GM12892 (cell line): ENCODE measurements at regions not wholly inside any gene's neighbourhood (a gene's known extent, or its start where the extent isn't known, plus 50 kb on each side); places are given as distances from the start of the nearest gene placed in this dataset.

Source experiments
- POLR2A ChIP-seq: IDR thresholded peaks from 2 replicates; pipeline ENCODE4 v1.6.1; 2011; ENCODE audit warnings: low read depth, low read length, control low read depth
- POLR2AphosphoS5 ChIP-seq: IDR thresholded peaks from 2 replicates; pipeline ENCODE4 v1.6.1; 2011; ENCODE audit warnings: low read depth, low read length, control low read depth
- TAF1 ChIP-seq: IDR thresholded peaks from 2 replicates; pipeline ENCODE4 v1.6.1; 2011; ENCODE audit warnings: low read depth, mild to moderate bottlenecking, control low read depth, low read length, borderline replicate concordance

DNA sequence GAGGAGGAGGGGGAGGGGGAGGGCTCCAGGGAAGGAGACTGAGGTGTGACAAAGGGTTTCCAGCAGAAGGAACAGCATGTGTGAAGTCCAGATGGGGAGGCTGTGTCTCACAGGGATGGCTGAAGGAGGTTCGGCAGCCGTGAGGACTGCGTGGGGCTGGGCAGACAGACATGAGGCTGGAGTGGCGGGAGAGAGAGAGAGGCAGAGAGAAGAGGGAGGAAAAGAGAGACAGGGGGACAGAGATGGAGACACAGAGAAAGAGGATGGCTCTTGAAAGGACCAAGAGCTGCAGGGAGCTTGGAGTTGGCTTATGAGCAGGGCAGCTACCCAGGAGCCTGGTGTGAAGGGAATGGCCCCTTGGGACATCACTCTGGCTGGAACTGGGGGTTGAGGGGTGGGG is 138.9 kb upstream of the ASB18 start:
- no peak for TF ChIP-seq POLR2A
- TF ChIP-seq TAF1 = no peak
- TF ChIP-seq POLR2AphosphoS5 = no peak
